ENCODE measurements at regions not wholly inside any gene's neighbourhood (a gene's known extent, or its start where the extent isn't known, plus 50 kb on each side); places are given as distances from the start of the nearest gene placed in this dataset.

DNA sequence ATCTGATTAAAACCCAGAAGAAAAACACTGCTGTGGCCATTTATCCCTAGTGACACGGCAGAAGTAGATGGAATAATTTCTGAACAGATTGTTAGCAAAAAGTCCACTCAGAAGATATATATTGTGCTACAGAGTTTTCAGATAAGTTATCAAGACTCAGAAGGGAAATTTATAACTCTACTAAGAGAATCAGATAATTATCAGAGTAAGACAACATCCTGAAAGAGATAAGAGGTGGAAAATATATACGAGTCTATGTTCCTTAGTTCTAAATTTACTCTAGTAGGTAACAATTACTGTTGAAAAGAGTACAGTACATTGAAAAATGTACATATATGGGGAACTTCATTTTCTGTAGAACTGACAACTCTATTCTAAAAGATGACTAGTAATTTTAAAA, 176.7 kb downstream of the GNAI1 start:
- TF ChIP-seq, protein P1, sequence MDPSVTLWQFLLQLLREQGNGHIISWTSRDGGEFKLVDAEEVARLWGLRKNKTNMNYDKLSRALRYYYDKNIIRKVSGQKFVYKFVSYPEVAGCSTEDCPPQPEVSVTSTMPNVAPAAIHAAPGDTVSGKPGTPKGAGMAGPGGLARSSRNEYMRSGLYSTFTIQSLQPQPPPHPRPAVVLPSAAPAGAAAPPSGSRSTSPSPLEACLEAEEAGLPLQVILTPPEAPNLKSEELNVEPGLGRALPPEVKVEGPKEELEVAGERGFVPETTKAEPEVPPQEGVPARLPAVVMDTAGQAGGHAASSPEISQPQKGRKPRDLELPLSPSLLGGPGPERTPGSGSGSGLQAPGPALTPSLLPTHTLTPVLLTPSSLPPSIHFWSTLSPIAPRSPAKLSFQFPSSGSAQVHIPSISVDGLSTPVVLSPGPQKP (IDR thresholded peaks at IDR 0.05; ENCODE audit: low read depth, low read length), result no peak
- TF ChIP-seq, protein P2, sequence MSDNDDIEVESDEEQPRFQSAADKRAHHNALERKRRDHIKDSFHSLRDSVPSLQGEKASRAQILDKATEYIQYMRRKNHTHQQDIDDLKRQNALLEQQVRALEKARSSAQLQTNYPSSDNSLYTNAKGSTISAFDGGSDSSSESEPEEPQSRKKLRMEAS (IDR thresholded peaks at IDR 0.05), result no peak
- TF ChIP-seq, protein P3, sequence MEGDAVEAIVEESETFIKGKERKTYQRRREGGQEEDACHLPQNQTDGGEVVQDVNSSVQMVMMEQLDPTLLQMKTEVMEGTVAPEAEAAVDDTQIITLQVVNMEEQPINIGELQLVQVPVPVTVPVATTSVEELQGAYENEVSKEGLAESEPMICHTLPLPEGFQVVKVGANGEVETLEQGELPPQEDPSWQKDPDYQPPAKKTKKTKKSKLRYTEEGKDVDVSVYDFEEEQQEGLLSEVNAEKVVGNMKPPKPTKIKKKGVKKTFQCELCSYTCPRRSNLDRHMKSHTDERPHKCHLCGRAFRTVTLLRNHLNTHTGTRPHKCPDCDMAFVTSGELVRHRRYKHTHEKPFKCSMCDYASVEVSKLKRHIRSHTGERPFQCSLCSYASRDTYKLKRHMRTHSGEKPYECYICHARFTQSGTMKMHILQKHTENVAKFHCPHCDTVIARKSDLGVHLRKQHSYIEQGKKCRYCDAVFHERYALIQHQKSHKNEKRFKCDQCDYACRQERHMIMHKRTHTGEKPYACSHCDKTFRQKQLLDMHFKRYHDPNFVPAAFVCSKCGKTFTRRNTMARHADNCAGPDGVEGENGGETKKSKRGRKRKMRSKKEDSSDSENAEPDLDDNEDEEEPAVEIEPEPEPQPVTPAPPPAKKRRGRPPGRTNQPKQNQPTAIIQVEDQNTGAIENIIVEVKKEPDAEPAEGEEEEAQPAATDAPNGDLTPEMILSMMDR (IDR thresholded peaks at IDR 0.05), result no peak
- no peak for TF ChIP-seq EP300 (IDR thresholded peaks at IDR 0.05)
- TF ChIP-seq POLR2A (IDR thresholded peaks at IDR 0.05; ENCODE audit: low read length), result no peak
- no peak for TF ChIP-seq CEBPB (IDR thresholded peaks at IDR 0.05)

Data from A549 (cell line).